H1 (cell line): ENCODE measurements at regions not wholly inside any gene's neighbourhood (a gene's known extent, or its start where the extent isn't known, plus 50 kb on each side); places are given as distances from the start of the nearest gene placed in this dataset.

Experiments
- CTCF ChIA-PET: fragments of 300-600 bp; sonication (Branson Sonifier 250); formaldehyde crosslinking; loops from one replicate; lab custom pipeline; 2021; ENCODE audit not compliant: partially characterized antibody; lab: Charles Lee
- POLR2A ChIA-PET: fragments of 300-600 bp; sonication (Branson Sonifier 250); formaldehyde crosslinking; loops from one replicate; lab custom pipeline; 2021; ENCODE audit warnings: inconsistent platforms; ENCODE audit not compliant: partially characterized antibody; lab: Charles Lee
- DNase-seq, 2 experiments: peaks; one replicate each; pipeline versions ENCODE4 v3.0.0 to v3.0.0-alpha.2; 2010 to 2022; ENCODE audit warnings: low spot score in 2 of 2, low read depth in 1 of 2, mixed read lengths in 1 of 2
- FAIRE-seq: peaks from 2 replicates; lab custom pipeline; 2011; peaks lifted over from hg19 to GRCh38; lab: Jason Lieb, UNC
- H2AFZ ChIP-seq: 2 replicates; pipeline ENCODE4 v1.8.1; 2012; ENCODE audit warnings: low read length, inconsistent platforms
- H2AK5ac ChIP-seq: 2 replicates; pipeline ENCODE4 v1.6.1; 2013; ENCODE audit warnings: low read depth, low read length
- H2BK120ac ChIP-seq: replicated peaks from 2 replicates; pipeline ENCODE3; 2013; ENCODE audit warnings: low read depth, low read length, inconsistent platforms
- H2BK12ac ChIP-seq: 2 replicates; pipeline ENCODE4 v1.6.1; 2013; ENCODE audit warnings: low read depth, low read length
- H2BK15ac ChIP-seq: 2 replicates; pipeline ENCODE4 v1.6.1; 2013; ENCODE audit warnings: low read length
- H2BK20ac ChIP-seq: 2 replicates; pipeline ENCODE4 v1.6.1; 2013; ENCODE audit warnings: low read length
- H2BK5ac ChIP-seq: 2 replicates; pipeline ENCODE4 v1.6.1; 2013; ENCODE audit warnings: low read depth, low read length
- H3K14ac ChIP-seq: 2 replicates; pipeline ENCODE4 v1.6.1; 2013; ENCODE audit warnings: inconsistent platforms; ENCODE audit not compliant: insufficient read length
- H3K18ac ChIP-seq: 2 replicates; pipeline ENCODE4 v1.6.1; 2013; ENCODE audit warnings: low read length; ENCODE audit errors: extremely low read depth
- H3K23ac ChIP-seq: 2 replicates; pipeline ENCODE4 v1.6.1; 2013; ENCODE audit warnings: inconsistent platforms; ENCODE audit not compliant: insufficient read length
- H3K23me2 ChIP-seq: 2 replicates; pipeline ENCODE4 v1.6.1; 2013; ENCODE audit warnings: low read depth, low read length
- H3K27ac ChIP-seq: 2 replicates; pipeline ENCODE4 v1.6.1; 2011; ENCODE audit warnings: low read depth, low read length, inconsistent platforms
- H3K27me3 ChIP-seq, 4 experiments: replicated peaks in 1 of 4; 1 replicate in 1 of 4; 2 replicates in 3 of 4; pipeline versions ENCODE4 v1.6.1 to v1.8.1; 2011 to 2013; ENCODE audit warnings: low read length in 3 of 4, mild to moderate bottlenecking in 3 of 4, inconsistent platforms in 2 of 4, mixed read lengths in 2 of 4, moderate library complexity in 1 of 4; ENCODE audit not compliant: control insufficient read depth in 3 of 4, insufficient read depth in 3 of 4; ENCODE audit errors: extremely low read depth in 1 of 4
- H3K36me3 ChIP-seq, 4 experiments: 2 replicates each; pipeline versions ENCODE4 v1.6.1 to v1.8.1; 2011 to 2013; ENCODE audit warnings: mild to moderate bottlenecking in 4 of 4, low read length in 3 of 4, moderate library complexity in 2 of 4, control low read depth in 1 of 4, inconsistent platforms in 1 of 4; ENCODE audit not compliant: insufficient read depth in 4 of 4, control insufficient read depth in 2 of 4
- H3K4ac ChIP-seq: replicated peaks from 2 replicates; pipeline ENCODE3; 2013; ENCODE audit warnings: low read length, low read depth, mixed read lengths, inconsistent platforms; ENCODE audit not compliant: insufficient read length
- H3K4me1 ChIP-seq, 4 experiments: replicated peaks in 1 of 4; 1 replicate in 1 of 4; 2 replicates in 3 of 4; pipeline versions ENCODE4 v1.6.1 to v1.8.1; 2011 to 2013; ENCODE audit warnings: low read length in 3 of 4, inconsistent platforms in 2 of 4, mixed read lengths in 1 of 4; ENCODE audit not compliant: insufficient read depth in 4 of 4, control insufficient read depth in 3 of 4
- H3K4me2 ChIP-seq, 2 experiments: 2 replicates each; pipeline versions ENCODE4 v1.6.1 to v1.8.1; 2011 to 2013; ENCODE audit warnings: low read depth in 2 of 2, low read length in 2 of 2, control low read depth in 1 of 2, inconsistent platforms in 1 of 2, mild to moderate bottlenecking in 1 of 2; ENCODE audit not compliant: insufficient read depth in 1 of 2
- H3K4me3 ChIP-seq, 4 experiments: fragments of 200-600, 300-600 bp in 1 of 4; sonication (generic), shearing (Covaris generic), sonication (Bioruptor Twin) in 1 of 4; 2 replicates each; pipeline versions ENCODE4 v1.5.1 to v1.8.1; 2011 to 2016; ENCODE audit warnings: low read length in 4 of 4, low read depth in 3 of 4, control low read depth in 2 of 4, inconsistent platforms in 2 of 4, mild to moderate bottlenecking in 2 of 4, mixed read lengths in 1 of 4, moderate library complexity in 1 of 4; ENCODE audit not compliant: insufficient read depth in 2 of 4; ENCODE audit errors: extremely low read depth in 1 of 4
- H3K56ac ChIP-seq: replicated peaks from 2 replicates; pipeline ENCODE3; 2013; ENCODE audit warnings: low read depth, mild to moderate bottlenecking, mixed read lengths, low read length, inconsistent platforms; ENCODE audit not compliant: insufficient read length
- H3K79me1 ChIP-seq: 2 replicates; pipeline ENCODE4 v1.6.1; 2013; ENCODE audit warnings: low read depth, low read length, control low read depth
- H3K79me2 ChIP-seq, 2 experiments: 2 replicates each; pipeline versions ENCODE4 v1.6.1 to v1.8.1; 2012 to 2013; ENCODE audit warnings: low read length in 2 of 2, mild to moderate bottlenecking in 2 of 2, inconsistent platforms in 1 of 2; ENCODE audit not compliant: insufficient read depth in 2 of 2, control insufficient read depth in 1 of 2
- H3K9ac ChIP-seq, 4 experiments: replicated peaks in 1 of 4; 1 replicate in 1 of 4; 2 replicates in 3 of 4; pipeline versions ENCODE4 v1.6.1 to v1.8.1; 2011 to 2013; ENCODE audit warnings: low read depth in 3 of 4, low read length in 3 of 4, control low read depth in 2 of 4, mild to moderate bottlenecking in 2 of 4, moderate library complexity in 2 of 4, inconsistent platforms in 1 of 4; ENCODE audit errors: extremely low read depth in 1 of 4
- H3K9me3 ChIP-seq, 2 experiments: 2 replicates each; pipeline versions ENCODE4 v1.6.1 to v1.8.1; 2012 to 2013; ENCODE audit warnings: mild to moderate bottlenecking in 2 of 2, moderate library complexity in 2 of 2, control low read depth in 1 of 2, inconsistent platforms in 1 of 2, low read depth in 1 of 2, low read length in 1 of 2, mixed read lengths in 1 of 2; ENCODE audit not compliant: insufficient read depth in 2 of 2
- H4K20me1 ChIP-seq, 2 experiments: replicated peaks in 1 of 2; 2 replicates each; pipeline versions ENCODE3 to v1.8.1; 2011 to 2013; ENCODE audit warnings: inconsistent platforms in 2 of 2, low read length in 2 of 2, mild to moderate bottlenecking in 1 of 2; ENCODE audit not compliant: insufficient read depth in 2 of 2, control insufficient read depth in 1 of 2
- H4K5ac ChIP-seq: 2 replicates; pipeline ENCODE4 v1.6.1; 2013; ENCODE audit warnings: low read length, low read depth, mixed read lengths, inconsistent platforms; ENCODE audit not compliant: insufficient read length
- H4K8ac ChIP-seq: 2 replicates; pipeline ENCODE4 v1.8.0; 2013; ENCODE audit warnings: mild to moderate bottlenecking, moderate library complexity, low read length, inconsistent platforms; ENCODE audit not compliant: insufficient read depth; ENCODE audit errors: extremely low read depth
- H4K91ac ChIP-seq: replicated peaks from 2 replicates; pipeline ENCODE3; 2013; ENCODE audit warnings: low read length, mixed read lengths, inconsistent platforms; ENCODE audit not compliant: insufficient read length
- BCL11A ChIP-seq, 2 experiments: IDR thresholded peaks; one replicate each; pipeline ENCODE4 v1.6.1; 2011; ENCODE audit warnings: low read depth in 2 of 2, low read length in 2 of 2, mild to moderate bottlenecking in 2 of 2
- BRCA1 ChIP-seq: IDR thresholded peaks from 2 replicates; pipeline ENCODE4 v1.6.1; 2012; ENCODE audit warnings: low read depth, low read length, improper control_type of control experiment
- CBX8 ChIP-seq: fragments of 300-800, 300-1000 bp; sonication (generic); IDR thresholded peaks from 2 replicates; pipeline ENCODE4 v1.7.1; 2016; ENCODE audit warnings: low read depth, low read length, borderline replicate concordance
- CREB1 ChIP-seq: IDR thresholded peaks from 2 replicates; pipeline ENCODE4 v1.6.1; 2012; ENCODE audit warnings: inconsistent platforms
- EP300 ChIP-seq, 2 experiments: IDR thresholded peaks; 1 replicate in 1 of 2; 2 replicates in 1 of 2; pipeline ENCODE4 v1.6.1; 2011 to 2012; ENCODE audit warnings: low read depth in 2 of 2, low read length in 2 of 2, mild to moderate bottlenecking in 2 of 2, borderline replicate concordance in 1 of 2, inconsistent platforms in 1 of 2, moderate library complexity in 1 of 2
- FOSL1 ChIP-seq: IDR thresholded peaks from 2 replicates; pipeline ENCODE4 v1.6.1; 2011; ENCODE audit warnings: mild to moderate bottlenecking, low read depth, low read length, moderate library complexity; ENCODE audit not compliant: insufficient read depth
- GTF2F1 ChIP-seq: IDR thresholded peaks from 2 replicates; pipeline ENCODE4 v1.6.1; 2012; ENCODE audit warnings: low read depth, low read length, improper control_type of control experiment, borderline replicate concordance
- JUND ChIP-seq: IDR thresholded peaks from 2 replicates; pipeline ENCODE4 v1.6.1; 2011; ENCODE audit warnings: mild to moderate bottlenecking, improper control_type of control experiment, low read length
- RBBP5 ChIP-seq: IDR thresholded peaks from 2 replicates; pipeline ENCODE4 v1.7.1; 2012; ENCODE audit warnings: low read depth, mild to moderate bottlenecking, inconsistent platforms, low read length, moderate library complexity, borderline replicate concordance
- RXRA ChIP-seq: IDR thresholded peaks from 2 replicates; pipeline ENCODE4 v1.6.1; 2011; ENCODE audit warnings: low read depth, mild to moderate bottlenecking, low read length, moderate library complexity; ENCODE audit not compliant: insufficient read depth
- SP1 ChIP-seq: IDR thresholded peaks from 2 replicates; pipeline ENCODE4 v1.6.1; 2011; ENCODE audit warnings: low read depth, low read length
- SP4 ChIP-seq: IDR thresholded peaks from 2 replicates; pipeline ENCODE4 v1.6.1; 2012; ENCODE audit warnings: low read length, inconsistent platforms
- ZNF274 ChIP-seq: IDR thresholded peaks from 2 replicates; pipeline ENCODE4 v1.7.0; 2012; ENCODE audit warnings: low read length, borderline replicate concordance; ENCODE audit errors: extremely low read depth
- WGBS, 2 experiments: shearing (Covaris generic) in 1 of 2; methylation state at CpG; one replicate each; pipeline versions ENCODE4 v1.1.6 to v1.1.7; 2013 to 2015; ENCODE audit warnings: low lambda C conversion rate in 2 of 2, mixed read lengths in 2 of 2, inconsistent platforms in 1 of 2, low coverage in 1 of 2, missing lambda C conversion rate in 1 of 2; ENCODE audit not compliant: insufficient replicate concordance in 2 of 2, insufficient coverage in 1 of 2, insufficient read length in 1 of 2; ENCODE audit errors: extremely low coverage in 1 of 2, missing lambda C conversion rate in 1 of 2; 5-methylcytosine and 5-hydroxymethylcytosine counted together
- TF ChIP-seq, protein P1 (sequence below): IDR thresholded peaks from 2 replicates; pipeline ENCODE4 v1.6.1; 2012; ENCODE audit warnings: inconsistent platforms
- TF ChIP-seq, protein P2 (sequence below): IDR thresholded peaks from 2 replicates; pipeline ENCODE4 v1.6.1; 2011; ENCODE audit warnings: low read depth, mild to moderate bottlenecking, low read length; ENCODE audit not compliant: insufficient read depth

DNA sequence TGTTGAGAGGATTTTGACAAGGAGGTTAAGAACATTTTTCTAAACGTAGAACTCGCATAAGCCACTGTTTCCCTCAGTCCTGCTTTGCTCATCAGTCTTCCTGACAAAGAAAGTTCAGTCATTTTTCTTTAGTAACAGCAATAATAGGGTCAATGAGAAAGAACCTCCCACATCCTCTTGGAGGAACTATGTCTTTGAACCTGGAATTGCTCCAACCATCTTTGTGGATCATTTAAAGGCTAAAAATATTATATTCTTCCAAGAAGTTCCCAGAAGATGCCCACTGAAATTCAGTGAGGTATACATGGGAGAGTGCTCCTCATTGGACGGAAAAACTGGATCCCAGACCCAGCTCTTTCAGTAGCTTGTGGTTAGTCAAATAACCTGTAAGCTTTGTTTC is 282.8 kb upstream of the FAR2 start:
- Histone ChIP-seq H3K79me1 (no peaks in the 10 kb centered on the region), H3K14ac (no peak overlapping the region), H3K4me1 (peaks cover 0 to 4% (median 1%) of the 10 kb centered on the region in 4 experiments; a peak in 3 of 7 replicates), H3K18ac (no peak overlapping the region), H3K4ac (no peak overlapping the region), H3K23ac (no peak overlapping the region), H2BK12ac (no peak overlapping the region), H3K27ac (no peak overlapping the region), H3K27me3 (peaks cover 0 to 3% (median under 1%) of the 10 kb centered on the region in 4 experiments; a peak in 3 of 7 replicates), H4K5ac (no peak overlapping the region), H3K36me3 (no peaks in the 10 kb centered on the region), H2AFZ (no peak overlapping the region), H2BK15ac (no peak overlapping the region), H3K4me2 (no peak overlapping the region), H2BK5ac (no peak overlapping the region), H3K9me3 (no peaks in the 10 kb centered on the region), H3K4me3 (no peak overlapping the region), H4K20me1 (no peaks in the 10 kb centered on the region), H2BK20ac (no peak overlapping the region), H2AK5ac (no peak overlapping the region), H2BK120ac (no peak overlapping the region), H4K91ac (no peak overlapping the region), H3K9ac (no peak overlapping the region), H3K23me2 (no peaks in the 10 kb centered on the region), H4K8ac (no peak overlapping the region), H3K79me2 (no peaks in the 10 kb centered on the region), H3K56ac (no peak overlapping the region)
- ChIA-PET POLR2A (no interaction called here), CTCF (interaction anchor here (0.6 to 1.0 kb wide), 4 partner anchors 15 to 1123 kb away, joined by 3 to 5 read pairs (median 4); no protein-coding TSS in a partner anchor)
- DNase-seq: no peak
- FAIRE-seq: no peak
- WGBS, 2 experiments: 55% methylated on average over 3 of the region's 3 CpGs; no CpG with 5 or more reads in 1 of the 2 experiments
- TF ChIP-seq JUND (no peak), EP300 (IDR thresholded peaks at IDR 0.05; ENCODE audit: borderline replicate concordance in 1 of 2, low read depth in 2 of 2, low read length in 2 of 2) (no peak), FOSL1 (no peak), SP1 (no peak), RBBP5 (no peak), ZNF274 (no peak), SP4 (no peak), BRCA1 (no peak), CREB1 (no peak), RXRA (no peak), CBX8 (no peak), BCL11A (IDR thresholded peaks at IDR 0.05; ENCODE audit: low read depth in 2 of 2, low read length in 2 of 2) (no peak), GTF2F1 (no peak)
- TF ChIP-seq, protein P1, sequence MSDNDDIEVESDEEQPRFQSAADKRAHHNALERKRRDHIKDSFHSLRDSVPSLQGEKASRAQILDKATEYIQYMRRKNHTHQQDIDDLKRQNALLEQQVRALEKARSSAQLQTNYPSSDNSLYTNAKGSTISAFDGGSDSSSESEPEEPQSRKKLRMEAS: no peak
- TF ChIP-seq, protein P2, sequence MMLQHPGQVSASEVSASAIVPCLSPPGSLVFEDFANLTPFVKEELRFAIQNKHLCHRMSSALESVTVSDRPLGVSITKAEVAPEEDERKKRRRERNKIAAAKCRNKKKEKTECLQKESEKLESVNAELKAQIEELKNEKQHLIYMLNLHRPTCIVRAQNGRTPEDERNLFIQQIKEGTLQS: no peak
